ENCODE measurements at regions not wholly inside any gene's neighbourhood (a gene's known extent, or its start where the extent isn't known, plus 50 kb on each side); places are given as distances from the start of the nearest gene placed in this dataset.

DNA sequence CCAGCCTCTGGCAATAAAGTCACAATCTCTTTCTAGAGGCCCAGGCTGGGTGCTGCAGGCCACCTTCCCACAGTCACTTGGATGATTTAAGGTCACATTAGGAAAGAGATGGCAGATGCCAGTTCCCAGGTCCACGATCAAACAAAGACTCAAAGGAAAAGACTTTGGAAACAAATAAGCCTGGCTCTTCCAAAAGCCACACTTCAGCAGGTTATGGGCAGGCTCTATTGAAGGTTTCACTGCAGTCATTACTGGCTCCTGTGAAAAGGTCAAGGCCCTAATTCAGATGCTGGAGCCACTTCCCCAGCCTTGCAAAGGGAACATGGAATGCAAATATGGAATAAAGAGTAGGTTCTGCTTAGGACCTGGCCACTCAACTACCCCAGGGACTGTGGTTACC, 104.0 kb upstream of the ZNF32 start:
- H3K27ac ChIP-seq, result no peak overlapping the region
- no peak for DNase-seq (ENCODE audit: low read depth, low spot score)

DNA sequence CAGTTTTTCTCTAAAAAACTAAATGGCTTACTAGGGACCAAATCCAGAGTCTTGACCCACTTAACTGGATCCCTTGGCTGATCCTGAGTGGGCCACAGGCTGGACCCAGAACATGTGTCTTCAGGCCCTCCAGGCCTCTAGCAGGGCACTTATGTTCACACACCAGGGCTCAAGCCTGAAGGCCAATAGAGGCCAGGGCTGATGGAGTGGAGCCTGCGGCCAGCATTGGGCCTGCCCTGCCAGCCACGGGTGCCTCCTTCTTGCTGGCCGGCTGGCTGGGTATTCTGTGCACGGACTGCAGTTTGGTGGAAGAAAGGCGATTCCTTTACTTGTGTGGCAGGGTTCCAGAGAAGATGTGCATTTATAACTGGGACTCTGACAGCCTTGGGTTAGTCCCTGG, 103.0 kb upstream of the ZNF32 start:
- no peak for DNase-seq (ENCODE audit: low read depth, low spot score)
- no peak overlapping the region for H3K27ac ChIP-seq

DNA sequence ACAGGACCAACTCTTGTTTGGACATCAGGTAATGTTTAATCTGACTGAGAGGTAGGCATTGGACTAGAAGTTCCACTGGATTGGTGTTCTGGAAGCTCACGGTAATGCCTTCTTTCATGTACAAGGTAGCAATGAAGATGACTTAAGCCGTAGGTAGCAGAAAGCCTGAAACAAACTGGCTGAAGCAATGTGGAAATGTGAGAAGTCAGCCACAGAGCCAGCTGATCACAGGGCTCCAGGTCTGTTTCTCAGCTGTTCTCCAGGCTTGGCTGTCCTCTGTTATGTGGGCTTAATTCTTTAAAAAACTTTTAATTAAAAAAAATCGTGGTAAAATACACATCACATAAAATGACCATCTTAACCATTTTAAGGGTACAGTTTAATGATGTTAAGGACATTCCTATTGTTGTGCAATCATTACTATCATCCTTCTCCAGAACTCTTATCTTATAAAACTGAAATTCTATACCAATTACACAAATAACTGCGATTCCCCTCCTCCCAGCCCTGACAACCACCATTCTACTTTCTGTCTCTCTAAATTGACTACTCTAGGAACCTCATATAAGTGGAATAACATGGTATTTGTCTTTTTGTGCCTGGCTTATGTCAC, 101.4 kb upstream of the ZNF32 start:
- H3K27ac ChIP-seq, result no peak overlapping the region
- DNase-seq (ENCODE audit: low read depth, low spot score), result no peak

DNA sequence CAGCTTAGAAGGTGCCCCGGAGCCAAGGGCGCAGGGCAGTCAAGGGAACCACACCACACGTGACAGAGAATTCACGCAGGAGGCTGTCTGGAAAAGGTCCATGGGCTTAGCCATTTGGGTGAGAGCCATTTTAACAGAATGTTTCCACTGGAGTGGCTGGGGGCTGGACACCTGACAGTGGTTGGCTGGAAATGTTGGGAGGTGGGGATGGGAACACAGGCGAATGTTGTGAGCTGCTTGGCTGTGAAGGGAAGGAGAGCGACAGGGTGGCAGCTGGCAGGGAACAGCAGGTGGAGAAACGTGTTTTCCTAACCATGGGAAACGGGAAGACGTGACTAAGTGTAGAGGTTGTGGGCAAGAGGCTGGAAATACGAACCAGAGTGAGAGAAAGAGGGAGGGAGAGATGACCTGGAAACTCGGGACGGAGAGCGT, 100.5 kb upstream of the ZNF32 start:
- H3K27ac ChIP-seq, result no peak overlapping the region
- no peak for DNase-seq (ENCODE audit: low read depth, low spot score)

DNA sequence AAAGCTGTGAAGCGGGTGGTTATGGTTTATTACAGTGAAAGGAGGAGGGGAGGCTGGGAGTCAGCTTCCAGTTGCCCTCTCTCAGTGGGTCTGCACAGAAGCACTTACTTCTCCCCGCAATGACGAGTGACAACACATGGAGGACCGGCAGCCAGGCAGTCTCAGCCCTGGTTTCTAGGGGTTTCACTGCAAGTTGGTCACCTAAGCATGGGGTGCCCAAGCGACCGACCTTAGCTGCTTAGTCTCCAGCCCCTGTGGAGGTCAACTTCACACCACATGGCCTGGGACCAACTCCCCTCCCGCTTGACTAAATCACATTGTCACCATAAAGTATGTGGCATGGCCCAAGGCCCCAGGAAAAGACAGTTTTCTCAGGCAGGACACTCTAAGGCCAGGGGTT, 99.9 kb upstream of the ZNF32 start:
- no peak overlapping the region for H3K27ac ChIP-seq
- DNase-seq (ENCODE audit: low read depth, low spot score), result no peak

DNA sequence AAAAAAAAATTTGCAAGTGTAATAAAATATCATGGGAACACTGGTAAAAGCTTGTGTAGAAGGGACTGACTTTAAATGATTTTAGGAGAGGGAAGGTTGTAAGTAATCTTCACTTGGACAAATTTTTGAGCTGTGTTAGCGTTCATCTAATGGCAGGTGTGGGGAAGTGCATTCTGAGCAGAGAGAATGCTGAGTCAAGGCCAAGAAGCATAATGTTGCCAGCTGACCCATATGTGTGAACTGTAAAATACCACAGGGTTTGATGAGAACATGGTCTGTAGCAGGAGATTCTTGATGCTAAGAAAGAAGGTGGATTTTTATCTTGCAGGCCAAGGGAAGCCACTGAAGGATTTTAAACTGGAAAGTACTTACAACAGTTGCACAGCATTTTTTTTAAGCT, 98.2 kb upstream of the ZNF32 start:
- no peak for DNase-seq (ENCODE audit: low read depth, low spot score)
- H3K27ac ChIP-seq, result no peak overlapping the region

DNA sequence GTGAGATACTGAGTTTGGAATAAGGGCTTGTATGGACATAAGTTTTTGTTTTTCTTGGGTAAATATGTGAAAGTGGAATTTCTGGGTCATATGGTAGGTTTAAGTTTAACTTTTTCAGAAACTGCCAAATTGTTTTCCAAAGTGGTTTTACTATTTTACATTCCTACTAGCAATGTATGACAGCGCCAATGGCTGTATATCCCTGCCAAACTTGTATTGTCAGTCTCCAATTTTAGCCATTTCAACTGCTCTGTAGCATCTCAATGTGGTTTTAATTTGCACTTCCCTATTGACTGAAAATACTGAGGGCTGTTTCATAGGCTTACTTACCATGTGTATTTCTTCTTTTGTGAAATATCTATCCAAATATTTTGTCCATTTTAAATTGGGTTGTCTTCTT, 90.5 kb upstream of the ZNF32 start:
- DNase-seq (ENCODE audit: low read depth, low spot score), result no peak
- no peak overlapping the region for H3K27ac ChIP-seq

DNA sequence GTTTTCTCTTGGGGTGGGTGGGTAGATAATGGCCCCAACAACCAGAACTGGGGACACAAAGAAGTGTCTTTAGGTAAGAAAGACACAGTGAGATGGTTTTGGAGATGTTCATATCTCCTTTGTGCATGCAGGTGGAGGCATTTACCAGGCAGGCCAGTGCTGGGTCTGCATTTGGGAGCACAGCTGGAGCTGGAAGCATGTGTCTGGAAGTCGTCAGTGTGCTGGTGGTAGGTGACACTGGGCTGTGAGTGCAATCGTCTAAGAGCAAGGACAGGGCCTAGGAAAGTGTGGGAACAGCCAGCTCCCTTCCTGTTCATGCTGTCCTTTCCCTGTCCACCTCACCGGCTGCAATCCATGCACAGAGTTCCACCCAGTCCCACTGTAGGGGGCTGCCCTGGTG, 88.3 kb upstream of the ZNF32 start:
- DNase-seq (ENCODE audit: low read depth, low spot score), result no peak
- no peak overlapping the region for H3K27ac ChIP-seq

DNA sequence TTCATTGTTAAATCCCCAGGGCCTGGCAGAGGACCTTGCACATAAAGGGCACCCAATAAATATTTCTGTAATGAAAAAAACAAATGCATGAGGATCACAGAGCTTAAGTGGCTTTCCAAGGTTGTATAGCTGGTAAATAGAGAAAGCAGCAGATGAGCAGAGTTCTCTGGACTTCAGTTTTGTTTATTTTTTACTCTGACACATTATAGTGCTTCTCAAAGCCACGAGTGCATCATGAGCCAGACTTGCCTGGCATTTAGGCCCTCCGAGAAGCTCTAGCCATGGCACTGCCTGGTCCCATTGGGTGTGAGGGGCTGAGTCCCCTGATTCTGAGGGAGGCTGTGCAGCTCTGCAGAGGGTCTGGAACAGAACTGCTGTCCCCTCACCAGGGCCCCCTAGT, 87.2 kb upstream of the ZNF32 start:
- no peak for DNase-seq (ENCODE audit: low read depth, low spot score)
- no peak overlapping the region for H3K27ac ChIP-seq

DNA sequence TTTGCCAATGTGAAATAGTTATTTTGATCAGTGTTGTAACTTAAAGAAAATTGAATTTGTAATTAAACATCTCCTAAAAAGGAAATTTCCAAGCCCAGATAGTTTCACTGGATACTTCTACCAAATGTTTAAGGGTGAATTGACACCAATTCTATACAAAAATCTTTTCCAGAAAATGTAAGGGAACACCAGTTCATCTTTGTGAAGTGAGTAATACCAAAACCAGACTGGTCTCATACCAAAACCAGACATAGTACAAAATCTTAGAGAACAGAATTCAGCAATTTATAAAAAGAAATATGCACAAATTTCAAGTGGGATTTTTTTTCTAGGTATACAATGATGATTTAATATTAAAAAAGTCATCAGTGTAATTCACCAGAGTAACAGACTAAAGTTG, 86.0 kb upstream of the ZNF32 start:
- no peak overlapping the region for H3K27ac ChIP-seq
- no peak for DNase-seq (ENCODE audit: low read depth, low spot score)

DNA sequence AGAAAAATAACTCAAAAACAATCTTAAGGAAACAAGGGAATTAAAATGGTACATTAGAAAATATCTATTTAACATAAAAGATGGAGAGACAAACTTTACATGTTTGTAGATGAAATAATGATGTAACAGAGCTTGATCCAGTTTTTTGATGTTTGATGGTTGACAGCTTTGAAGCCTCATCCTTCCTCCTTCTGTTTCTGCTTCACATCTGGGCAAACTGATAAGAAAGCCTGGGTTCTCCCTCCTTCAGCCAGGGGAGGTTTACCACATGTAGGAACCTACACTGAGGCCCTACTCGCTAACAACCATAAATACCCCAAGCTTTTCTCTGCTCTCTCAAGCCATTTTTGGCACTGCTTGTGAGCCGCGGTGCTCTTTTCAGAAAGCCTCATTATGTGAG, 82.8 kb upstream of the ZNF32 start:
- no peak for DNase-seq (ENCODE audit: low read depth, low spot score)

DNA sequence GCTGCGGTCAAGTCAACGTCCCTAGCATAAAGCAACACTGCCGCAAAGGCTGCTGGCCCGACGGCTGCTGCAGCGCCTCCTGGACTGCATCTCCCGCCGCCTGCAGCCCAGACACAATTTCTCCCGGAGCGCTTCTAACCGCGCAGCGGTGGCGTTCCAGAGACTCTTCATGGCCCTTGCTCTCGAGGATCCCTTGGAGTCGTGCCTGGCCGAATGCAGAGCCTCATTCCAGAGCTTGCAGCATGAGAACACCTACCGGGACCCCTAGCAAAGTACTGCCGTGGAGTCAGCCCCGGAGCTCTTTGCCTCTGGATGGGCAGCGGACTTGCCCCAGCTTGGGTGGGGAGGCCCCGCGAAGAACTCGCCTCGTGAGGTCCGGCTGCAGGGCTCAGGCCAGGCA, 79.7 kb upstream of the ZNF32 start:
- DNase-seq (ENCODE audit: low read depth, low spot score), result no peak

More for the DNA sequence above, 82.8 kb upstream of the ZNF32 start:
- no peak overlapping the region for H3K27ac ChIP-seq

DNA sequence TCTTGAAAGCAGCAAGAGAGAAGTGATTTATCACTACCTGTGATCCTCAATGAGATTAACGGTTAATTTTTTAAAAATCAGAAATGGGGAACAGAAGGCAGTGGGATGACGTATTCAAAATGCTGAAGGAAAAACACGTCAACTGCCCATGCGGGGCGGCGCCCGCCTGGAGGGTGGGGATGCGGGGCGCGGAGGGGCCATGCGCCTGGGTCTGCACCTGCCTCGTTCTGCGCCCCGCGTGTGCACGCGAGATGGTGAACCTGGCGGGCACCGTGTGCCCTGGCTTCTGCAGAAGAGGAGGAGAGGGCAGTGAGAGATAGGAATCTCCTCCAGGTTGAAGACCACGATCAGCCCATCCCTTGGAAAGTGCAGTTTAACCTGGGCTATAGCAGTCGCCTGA, 79.3 kb upstream of the ZNF32 start:
- no peak overlapping the region for H3K27ac ChIP-seq
- no peak for DNase-seq (ENCODE audit: low read depth, low spot score)

More for the DNA sequence above, 79.7 kb upstream of the ZNF32 start:
- H3K27ac ChIP-seq, result no peak overlapping the region

DNA sequence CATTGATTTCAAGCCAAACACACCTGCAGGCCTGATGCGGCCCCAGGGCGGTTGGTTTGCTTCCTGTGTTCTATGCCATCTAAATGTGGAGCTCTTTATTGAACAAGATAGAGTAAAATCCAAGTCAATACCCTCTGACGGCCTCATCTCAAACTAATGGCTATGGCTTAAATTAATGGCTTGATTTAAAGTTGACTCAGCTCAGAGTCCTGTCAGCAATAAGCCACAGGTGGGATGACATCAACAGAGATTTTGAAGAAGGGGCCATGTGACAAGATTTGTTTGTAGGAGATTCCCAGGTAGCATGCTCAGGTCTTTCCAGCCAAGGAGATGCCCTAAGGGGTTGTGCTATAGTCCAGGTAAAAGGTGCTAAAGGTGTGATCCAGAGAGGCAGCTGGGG, 66.7 kb upstream of the ZNF32 start:
- no peak overlapping the region for H3K27ac ChIP-seq
- DNase-seq (ENCODE audit: low read depth, low spot score), result no peak

DNA sequence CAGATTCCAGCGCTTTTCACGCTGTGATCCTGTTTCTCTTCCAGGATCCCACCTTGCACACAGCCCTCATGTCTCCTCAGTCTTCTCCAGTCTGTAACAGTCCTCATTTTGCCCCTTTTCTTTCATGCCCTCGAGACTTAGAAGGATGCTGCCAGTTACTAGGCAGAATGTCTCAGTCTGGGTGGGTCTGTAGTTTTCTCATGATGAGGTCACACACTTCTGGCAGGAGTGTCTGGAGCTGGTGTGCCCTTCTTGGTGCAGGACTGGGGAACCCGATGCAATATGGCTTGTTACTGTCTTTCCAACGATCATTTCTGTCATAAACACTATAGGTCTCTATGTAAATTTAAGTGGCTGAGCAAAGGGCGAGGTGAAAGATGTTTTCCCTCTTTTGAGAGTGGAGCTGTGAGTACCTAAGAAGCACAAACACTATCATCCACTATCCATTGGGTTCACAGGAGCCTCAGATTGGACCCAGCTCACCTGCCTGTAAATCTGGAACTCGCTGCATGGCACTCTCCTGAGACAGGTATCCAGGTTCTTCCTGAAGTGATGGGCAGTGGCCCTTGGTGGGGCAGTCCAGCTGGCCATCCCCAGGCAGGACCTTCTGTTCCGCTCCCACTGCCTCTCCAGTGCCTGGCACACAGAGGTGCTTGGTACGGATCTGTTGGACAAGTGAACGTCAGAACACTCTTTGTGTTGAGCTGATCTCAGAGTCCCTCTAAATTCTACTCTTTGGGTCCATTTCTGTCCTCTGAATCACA, 64.3 kb upstream of the ZNF32 start:
- H3K27ac ChIP-seq, result no peak overlapping the region
- DNase-seq (ENCODE audit: low read depth, low spot score), result no peak

DNA sequence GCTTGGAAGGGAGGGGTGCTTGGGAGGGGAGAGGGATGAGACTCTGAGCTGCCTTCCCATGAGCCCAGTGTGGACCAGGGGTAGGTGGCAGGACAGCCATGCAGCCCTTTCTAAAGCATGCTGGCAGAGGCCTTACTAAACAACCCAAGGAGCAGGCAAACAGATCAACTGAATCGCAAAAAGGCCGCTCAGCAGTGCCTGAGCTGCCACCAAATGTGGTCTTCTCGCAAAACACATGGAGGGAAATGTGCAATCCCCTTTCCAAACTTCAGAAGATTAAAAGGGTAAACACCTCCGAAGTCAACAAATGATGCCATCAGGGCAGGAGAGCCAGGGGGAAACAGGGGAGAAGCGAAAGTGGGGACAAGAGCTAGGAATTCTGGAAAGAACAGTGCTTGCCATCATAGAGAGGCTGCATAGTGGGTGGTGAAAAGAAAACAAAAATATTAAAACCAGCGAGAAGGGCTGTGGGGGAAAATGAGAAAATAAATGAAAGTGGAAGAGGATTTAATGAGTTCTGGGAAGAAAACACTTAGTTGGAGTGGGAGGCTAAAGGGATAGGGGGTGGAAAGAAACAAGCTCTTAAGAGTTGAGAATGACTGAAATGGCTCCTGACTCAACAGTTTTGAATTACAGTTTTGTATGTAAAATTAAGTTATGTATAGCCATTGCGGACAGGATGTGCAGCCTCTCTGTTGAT, 62.2 kb upstream of the ZNF32 start:
- H3K27ac ChIP-seq, result no peak overlapping the region
- DNase-seq (ENCODE audit: low read depth, low spot score), result no peak

DNA sequence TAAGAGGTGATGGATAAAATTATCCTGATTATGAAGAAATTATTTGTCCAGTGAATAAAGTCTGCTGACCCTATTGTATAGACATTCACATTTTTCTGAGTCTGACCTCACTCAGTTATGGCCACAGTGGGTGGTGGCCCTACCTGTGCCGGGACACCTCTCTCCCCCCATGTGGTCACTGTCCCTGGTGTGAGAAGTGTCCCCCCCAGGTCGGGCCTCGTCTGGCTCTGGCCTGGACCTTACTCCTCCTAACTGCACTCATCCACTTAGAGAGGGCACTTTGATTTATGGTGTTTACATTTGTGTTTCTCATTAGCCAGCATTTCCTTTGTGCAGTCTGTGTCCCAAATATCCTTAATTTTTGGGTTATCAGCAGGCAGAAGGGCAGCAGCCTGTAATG, 59.6 kb upstream of the ZNF32 start:
- H3K27ac ChIP-seq, result no peak overlapping the region
- DNase-seq (ENCODE audit: low read depth, low spot score), result no peak

DNA sequence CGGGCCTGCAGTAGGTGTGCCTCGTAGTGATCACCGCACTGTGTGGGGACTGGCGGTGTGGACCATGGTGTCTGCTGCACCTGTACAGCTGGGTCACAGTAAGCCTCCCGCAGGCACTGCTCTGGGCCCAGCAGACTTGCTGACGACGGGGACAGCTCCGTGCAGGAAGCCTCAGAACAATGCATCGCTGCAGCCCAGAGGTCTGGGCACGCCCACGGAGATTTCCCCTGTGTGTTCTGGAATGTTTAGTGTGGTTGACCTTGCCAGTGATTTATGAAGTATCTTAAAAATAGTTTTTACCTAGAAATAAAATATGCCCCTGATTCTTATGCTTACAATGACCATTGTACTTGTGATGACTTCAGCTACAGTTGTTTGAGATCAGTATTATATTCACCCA, 59.1 kb upstream of the ZNF32 start:
- H3K27ac ChIP-seq, result no peak overlapping the region
- DNase-seq (ENCODE audit: low read depth, low spot score), result no peak

DNA sequence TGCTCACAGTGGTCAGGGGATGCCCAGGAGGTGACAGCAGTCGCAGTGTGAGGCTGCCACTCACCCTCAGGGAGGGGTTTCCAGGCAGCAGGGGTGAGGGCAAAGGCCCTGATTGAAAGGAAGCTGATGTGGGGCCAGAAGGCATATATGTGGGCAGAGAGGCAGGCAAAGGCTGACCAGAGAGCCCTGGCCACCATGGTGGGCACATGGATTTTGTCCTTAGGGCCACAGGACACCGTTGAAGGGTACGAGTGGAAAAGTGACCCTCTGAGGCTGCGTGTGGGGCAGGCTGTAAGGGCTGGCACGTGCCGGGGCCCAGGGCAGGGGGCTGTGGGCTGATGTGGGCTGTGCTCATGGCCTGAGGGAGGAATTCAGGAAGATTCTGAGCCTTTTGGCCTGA, 57.5 kb upstream of the ZNF32 start:
- no peak for DNase-seq (ENCODE audit: low read depth, low spot score)

DNA sequence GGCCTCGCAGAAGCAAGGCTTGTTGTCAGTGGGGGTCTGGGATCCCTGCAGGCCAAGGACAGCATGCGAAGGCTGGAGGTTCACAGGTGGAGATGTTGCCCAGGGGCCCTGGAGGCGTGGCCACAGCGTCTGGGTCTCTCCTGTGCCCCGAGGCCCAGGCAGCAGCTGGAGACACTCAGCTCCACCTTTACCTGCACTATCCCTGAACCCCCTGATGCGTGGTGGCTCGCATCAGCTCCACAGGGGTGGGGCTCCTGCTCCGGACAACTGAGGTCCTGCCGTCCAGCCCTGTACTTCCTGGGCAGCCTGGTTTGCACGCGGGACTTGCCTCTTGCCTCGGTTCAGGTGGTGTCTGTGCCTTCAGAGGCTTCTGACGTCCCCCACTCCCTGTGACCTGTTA, 54.6 kb upstream of the ZNF32 start:
- no peak for DNase-seq (ENCODE audit: low read depth, low spot score)
- no peak overlapping the region for H3K27ac ChIP-seq

More for the DNA sequence above, 57.5 kb upstream of the ZNF32 start:
- no peak overlapping the region for H3K27ac ChIP-seq

DNA sequence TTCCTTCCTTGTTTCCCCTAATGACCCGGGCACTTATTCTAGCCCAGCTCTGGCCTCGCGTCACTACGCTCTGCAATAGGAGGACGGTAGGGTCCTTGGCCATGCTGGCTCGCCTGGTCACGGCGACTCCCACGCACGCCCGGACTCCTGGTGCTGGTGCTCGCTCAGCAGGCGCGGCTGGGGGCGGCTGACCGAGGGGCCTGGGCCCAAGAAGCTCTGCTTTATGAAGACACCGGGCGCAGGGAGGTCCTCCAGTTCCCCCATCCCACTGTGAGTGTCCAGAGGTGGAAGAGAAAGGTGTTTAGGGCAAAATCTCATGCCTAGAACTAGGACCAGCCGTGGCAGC, 54.2 kb upstream of the ZNF32 start:
- H3K27ac ChIP-seq, result no peak overlapping the region
- no peak for DNase-seq (ENCODE audit: low read depth, low spot score)

Data from epithelial cell of prostate (primary cell).